OCI-LY7 (cell line): ENCODE measurements at regions not wholly inside any gene's neighbourhood (a gene's known extent, or its start where the extent isn't known, plus 50 kb on each side); places are given as distances from the start of the nearest gene placed in this dataset.

ENCODE experiments used
- EZH2phosphoT487 ChIP-seq: fragments of 200-600 bp; sonication (generic); IDR thresholded peaks from 2 replicates; pipeline ENCODE4 v1.6.1; 2018; ENCODE audit warnings: low read depth, borderline replicate concordance, mild to moderate bottlenecking, mixed run types, antibody characterized with exemption, low read length, moderate library complexity, mixed read lengths
- TF ChIP-seq, protein P1 (sequence below): fragments of 200-600 bp; sonication (generic); conservative IDR thresholded peaks from 2 replicates; pipeline ENCODE4 v1.5.1; 2014; ENCODE audit warnings: mild to moderate bottlenecking, antibody characterized with exemption, low read length, moderate library complexity, mixed read lengths

DNA sequence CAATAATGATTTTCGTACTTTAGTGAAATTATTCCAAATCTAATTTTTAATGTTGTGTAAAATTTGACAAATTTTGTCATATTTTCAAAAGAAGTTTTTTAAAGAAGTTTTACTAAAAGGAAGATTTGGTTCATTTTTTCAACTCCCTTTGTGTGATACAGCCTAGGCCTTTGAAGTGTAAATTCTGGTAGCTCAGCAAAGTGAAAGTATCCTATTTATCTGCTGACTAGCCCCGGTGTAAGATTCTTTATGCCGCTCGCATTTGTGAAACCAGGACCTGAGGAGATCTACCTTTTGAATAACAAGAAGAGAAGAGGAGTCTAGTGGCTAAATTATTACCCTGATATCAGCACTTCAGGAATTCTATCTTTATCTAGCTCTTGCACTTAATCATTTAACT is 177.4 kb downstream of the JRKL start:
- TF ChIP-seq, protein P1, sequence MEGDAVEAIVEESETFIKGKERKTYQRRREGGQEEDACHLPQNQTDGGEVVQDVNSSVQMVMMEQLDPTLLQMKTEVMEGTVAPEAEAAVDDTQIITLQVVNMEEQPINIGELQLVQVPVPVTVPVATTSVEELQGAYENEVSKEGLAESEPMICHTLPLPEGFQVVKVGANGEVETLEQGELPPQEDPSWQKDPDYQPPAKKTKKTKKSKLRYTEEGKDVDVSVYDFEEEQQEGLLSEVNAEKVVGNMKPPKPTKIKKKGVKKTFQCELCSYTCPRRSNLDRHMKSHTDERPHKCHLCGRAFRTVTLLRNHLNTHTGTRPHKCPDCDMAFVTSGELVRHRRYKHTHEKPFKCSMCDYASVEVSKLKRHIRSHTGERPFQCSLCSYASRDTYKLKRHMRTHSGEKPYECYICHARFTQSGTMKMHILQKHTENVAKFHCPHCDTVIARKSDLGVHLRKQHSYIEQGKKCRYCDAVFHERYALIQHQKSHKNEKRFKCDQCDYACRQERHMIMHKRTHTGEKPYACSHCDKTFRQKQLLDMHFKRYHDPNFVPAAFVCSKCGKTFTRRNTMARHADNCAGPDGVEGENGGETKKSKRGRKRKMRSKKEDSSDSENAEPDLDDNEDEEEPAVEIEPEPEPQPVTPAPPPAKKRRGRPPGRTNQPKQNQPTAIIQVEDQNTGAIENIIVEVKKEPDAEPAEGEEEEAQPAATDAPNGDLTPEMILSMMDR, result no peak
- no peak for TF ChIP-seq EZH2phosphoT487
